Femur (tissue), 1 donor: ENCODE measurements at regions not wholly inside any gene's neighbourhood (a gene's known extent, or its start where the extent isn't known, plus 50 kb on each side); places are given as distances from the start of the nearest gene placed in this dataset.

Experiments used
- DNase-seq: peaks from one replicate; pipeline ENCODE4 v3.0.0-alpha.2; 2017

DNA sequence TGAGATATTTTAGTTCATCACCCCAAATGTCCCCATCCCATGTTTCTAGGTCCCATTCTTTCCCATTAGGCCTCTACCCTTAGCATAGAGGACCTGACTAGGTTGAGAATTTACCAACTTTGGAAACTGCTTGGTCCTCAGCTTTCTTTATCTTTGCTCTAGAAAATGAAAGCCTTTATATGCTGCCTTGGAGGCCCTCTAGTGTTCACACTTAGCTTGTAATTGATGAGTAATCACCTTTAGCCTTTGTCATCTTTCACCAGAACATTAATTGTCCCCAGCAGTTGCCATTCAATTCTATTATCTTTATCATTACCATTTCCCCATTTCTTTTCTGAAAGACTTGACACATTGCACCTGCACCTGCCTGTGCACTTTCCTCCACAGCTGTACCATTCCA, 589.2 kb upstream of the NR3C2 start:
- DNase-seq: no peak

GRCh38 chr4:149029056-149029651, 586.9 kb upstream of the NR3C2 start:
- DNase-seq: no peak

GRCh38 chr4:149026696-149027095, 584.5 kb upstream of the NR3C2 start:
- DNase-seq: no peak

- no peak for DNase-seq
These were observed 575.0 kb upstream of the NR3C2 start for GRCh38 chr4:149017002-149017734.

DNA sequence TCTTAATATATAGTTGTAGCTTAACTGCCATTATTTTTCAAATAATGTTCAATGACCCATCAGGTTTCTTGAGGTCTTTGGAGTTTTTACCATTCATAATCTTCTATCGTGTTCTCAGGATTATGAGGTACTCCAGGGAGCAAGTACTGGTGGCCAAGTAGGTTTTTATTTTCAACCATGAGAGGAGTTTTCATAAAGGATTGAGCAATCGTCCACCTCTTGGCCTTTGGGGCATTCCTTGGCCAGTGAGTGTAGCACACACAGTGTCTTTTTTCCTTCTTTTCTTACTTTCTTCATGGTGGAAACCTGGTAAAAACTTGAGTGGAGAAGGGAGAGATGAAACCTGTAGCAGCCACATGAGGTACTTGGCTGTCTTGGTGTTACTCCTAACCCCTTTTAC, 567.0 kb upstream of the NR3C2 start:
- DNase-seq: no peak

- DNase-seq: no peak
These were observed 566.3 kb upstream of the NR3C2 start for GRCh38 chr4:149008415-149009025.

GRCh38 chr4:149005191-149005590, 563.0 kb upstream of the NR3C2 start:
- no peak for DNase-seq

DNA sequence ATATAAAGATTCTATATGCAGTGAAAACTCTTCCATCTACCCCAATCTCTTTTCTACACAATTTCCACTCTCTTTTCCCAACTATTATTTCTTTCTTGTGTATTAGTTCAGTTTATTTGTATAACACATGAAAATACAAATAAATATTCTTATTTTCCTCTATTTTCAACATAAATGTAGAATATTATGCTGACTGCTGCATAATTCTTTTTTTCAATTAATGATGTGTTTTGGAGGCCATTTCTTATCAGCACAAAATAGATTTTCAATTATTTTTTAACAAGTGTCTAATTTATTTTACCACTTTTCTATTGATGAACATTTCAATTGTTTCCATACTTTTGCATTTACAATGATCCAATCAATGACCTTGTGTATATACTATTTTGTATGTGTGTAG, 557.7 kb upstream of the NR3C2 start:
- no peak for DNase-seq

DNA sequence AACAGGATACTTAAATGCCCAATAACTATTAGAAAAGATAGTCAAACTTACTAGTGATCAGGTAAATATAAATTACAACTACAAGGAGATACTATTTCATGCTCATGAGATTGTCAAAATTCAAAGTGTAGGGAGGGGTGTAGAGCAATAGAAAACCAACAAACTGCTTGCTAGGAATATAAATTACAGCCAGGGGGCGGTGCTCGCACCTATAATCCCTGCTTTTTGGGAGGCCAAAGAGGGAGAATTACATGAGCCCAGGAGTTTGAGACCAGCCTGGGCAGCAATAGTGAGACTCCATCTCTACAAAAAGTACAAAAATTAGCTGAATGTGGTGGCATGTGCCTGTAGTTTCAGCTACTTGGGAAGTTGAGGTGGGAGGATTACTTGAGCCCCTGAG, 556.5 kb upstream of the NR3C2 start:
- DNase-seq: no peak

DNA sequence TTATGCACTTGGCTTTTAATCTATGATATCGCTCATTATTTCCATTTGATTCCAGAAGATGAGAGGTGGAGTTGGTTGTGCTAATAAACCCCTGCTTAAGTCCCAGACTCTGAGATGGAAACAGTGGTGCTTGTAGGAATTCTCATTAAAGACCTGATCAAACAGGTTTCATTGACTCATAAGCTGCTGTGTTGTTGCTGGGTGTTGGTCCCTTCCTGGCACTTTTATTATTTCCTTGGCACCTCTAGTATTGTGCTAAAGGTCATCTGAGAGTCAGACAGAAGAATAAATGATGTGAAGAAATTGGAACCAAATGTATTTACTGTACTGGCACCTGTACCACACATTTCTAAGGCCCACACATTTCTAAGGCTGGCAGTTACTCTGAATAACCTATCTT, 544.7 kb upstream of the NR3C2 start:
- DNase-seq: no peak

GRCh38 chr4:148984951-148985350, 542.7 kb upstream of the NR3C2 start:
- DNase-seq: no peak

- no peak for DNase-seq
These were observed 540.0 kb upstream of the NR3C2 start for GRCh38 chr4:148982200-148982599.

- peak; percentile 62 for DNase-seq
These were observed 538.7 kb upstream of the NR3C2 start for GRCh38 chr4:148980782-148981480.

GRCh38 chr4:148978301-148978700, 536.1 kb upstream of the NR3C2 start:
- DNase-seq: no peak

DNA sequence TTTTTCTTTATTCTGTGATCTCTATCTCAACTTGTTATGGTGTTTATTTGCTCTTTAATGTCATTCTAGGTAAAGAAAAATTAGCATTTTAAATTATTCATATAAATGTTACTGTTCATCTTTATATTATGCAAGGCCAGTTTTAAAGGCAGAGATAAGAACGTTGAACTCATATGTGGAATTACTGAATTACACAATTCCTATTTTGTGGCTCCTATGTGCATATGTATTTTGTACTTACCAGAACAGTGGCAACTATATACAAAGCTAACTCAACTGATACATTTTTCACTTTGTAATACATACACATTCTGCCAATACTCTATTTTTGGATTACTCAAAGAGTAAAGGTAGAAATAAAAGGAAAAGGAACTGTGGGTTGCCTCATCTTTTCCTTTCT, 533.2 kb upstream of the NR3C2 start:
- DNase-seq: no peak

DNA sequence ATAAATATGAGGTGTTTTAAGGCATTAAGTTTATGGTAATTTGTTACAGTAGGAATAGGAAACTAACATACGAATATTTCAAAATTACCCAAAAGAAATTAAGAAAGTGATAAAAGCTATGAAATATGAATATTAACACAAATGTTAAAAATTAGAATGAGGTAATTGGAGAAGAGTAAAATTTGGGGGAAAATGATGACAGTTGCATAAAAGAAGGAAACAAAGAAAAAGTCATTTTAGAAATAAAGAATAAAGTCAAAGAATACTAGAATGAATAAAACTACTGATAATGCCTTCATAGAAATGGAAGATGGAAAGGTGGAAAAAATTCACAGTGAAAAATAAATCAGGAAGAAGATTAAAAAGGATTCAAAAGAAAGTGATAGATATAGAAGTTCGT, 522.9 kb upstream of the NR3C2 start:
- no peak for DNase-seq

DNA sequence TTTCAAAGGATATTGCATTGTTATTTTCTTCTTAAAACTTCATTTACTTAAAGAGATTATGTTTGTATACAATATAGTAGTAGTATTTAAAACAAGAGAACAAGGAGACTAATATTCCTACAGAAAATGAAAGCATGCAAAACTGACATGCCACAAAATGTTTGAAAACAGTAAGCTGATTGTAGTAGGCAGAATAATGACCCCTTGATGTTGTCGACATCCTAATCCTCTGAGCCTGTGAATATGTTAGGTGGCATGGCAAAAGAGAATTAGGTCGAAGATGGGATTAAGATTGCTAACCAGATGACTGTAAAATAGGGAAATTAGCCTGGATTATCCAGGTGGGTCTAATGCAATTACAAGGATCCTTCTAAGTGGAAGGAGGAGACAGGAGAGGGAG, 522.2 kb upstream of the NR3C2 start:
- DNase-seq: no peak

- DNase-seq: no peak
These were observed 520.5 kb upstream of the NR3C2 start for GRCh38 chr4:148962539-148963290.

DNA sequence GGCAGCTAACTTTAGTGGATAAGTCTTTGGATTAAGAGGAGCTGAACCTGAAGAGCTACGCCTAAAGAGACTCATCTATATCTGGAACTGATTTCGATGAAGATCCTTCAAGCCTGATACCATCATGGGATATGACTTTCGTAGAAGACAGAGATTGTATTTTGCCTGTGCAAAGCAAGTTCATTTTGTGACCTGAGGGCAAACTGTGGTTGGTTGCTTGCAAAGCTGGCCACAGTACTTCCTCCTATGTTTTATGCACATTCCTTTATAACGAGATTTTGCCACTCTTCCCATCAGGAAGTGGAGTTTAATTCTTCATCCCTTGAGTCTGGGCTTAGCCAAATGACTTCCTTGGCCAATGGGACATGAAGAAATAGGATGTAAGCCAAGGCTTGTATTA, 519.3 kb upstream of the NR3C2 start:
- DNase-seq: no peak

DNA sequence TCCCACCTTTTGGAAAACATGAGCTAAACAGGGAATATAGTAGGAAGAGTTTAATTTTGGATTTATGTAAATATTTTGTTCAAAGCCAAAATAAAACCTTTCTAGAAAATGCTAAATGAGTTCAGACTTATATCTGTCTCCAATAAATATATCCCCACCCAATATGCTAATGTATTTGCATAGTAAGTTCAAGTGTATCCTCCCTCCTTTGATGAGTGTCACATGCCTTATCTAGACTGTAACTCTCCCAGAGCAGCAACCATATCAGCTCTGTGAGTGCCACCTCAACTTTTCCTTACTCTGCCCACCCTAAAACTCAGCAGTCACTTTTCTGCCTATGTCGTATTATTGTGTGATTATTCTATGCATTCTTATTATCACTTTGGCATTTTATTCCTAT, 516.1 kb upstream of the NR3C2 start:
- DNase-seq: no peak

DNA sequence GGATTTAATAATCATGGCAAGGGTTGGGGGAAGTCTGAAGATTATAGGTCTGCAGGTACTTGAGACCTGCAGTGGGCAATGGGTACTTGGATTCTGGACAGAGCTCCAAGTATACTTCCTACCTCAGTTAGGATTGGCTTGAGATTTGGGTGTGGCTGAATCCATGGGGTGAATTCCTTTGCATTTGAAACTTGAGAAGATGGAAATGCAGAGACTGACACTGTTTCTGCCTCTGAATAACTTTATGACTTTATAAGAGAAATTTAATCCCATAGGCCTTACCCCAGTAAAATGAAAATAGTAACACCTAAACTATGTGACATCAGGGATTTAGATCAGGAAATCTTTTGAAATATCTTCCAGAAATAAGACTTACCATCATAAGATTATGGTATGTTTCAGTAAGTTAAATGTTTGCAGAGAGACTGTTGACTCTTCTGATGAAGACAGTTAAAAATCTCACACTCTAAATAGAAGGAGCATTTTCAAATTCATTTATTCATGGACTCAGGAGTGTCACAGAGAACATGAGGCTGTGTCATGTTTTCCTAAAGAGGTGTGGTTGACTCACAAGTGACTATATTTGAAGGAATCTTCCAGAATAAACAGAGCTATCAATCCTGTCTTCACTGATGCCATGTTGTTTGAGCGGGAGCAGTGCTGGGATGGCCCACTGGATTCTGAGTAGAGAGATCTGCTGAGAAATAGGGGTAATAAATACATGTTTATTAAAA, 513.5 kb upstream of the NR3C2 start:
- DNase-seq: no peak

- DNase-seq: no peak
These were observed 512.0 kb upstream of the NR3C2 start for GRCh38 chr4:148954011-148954749.
